ENCODE measurements at regions not wholly inside any gene's neighbourhood (a gene's known extent, or its start where the extent isn't known, plus 50 kb on each side); places are given as distances from the start of the nearest gene placed in this dataset.

- H3K4me2 ChIP-seq = no peak overlapping the region
- H3K36me3 ChIP-seq = no peaks in the 10 kb centered on the region
- no peak overlapping the region for H3K9ac ChIP-seq
- no peaks in the 10 kb centered on the region for H3K4me1 ChIP-seq
- H4K20me1 ChIP-seq = no peaks in the 10 kb centered on the region
- no peaks in the 10 kb centered on the region for H3K27me3 ChIP-seq
- H3K4me3 ChIP-seq = no peak overlapping the region
- no peak for TF ChIP-seq Cebpa-rat (IDR thresholded peaks at IDR 0.05)
- no peaks in the 10 kb centered on the region for H3K9me3 ChIP-seq (replicated peaks in 1 of 11)
- no peak overlapping the region for H3K27ac ChIP-seq
Observed at GRCh38 chr9:99377790-99378775, 156.0 kb downstream of the SEC61B start.

GRCh38 chr9:99383536-99383935 is 161.5 kb downstream of the SEC61B start:
- H3K27me3 ChIP-seq = no peaks in the 10 kb centered on the region
- H4K20me1 ChIP-seq = no peaks in the 10 kb centered on the region
- no peak overlapping the region for H3K4me3 ChIP-seq
- no peaks in the 10 kb centered on the region for H3K36me3 ChIP-seq
- no peak overlapping the region for H3K4me2 ChIP-seq
- no peaks in the 10 kb centered on the region for H3K9me3 ChIP-seq (replicated peaks in 1 of 11)
- no peak overlapping the region for H3K27ac ChIP-seq
- TF ChIP-seq Cebpa-rat (IDR thresholded peaks at IDR 0.05) = no peak
- H3K9ac ChIP-seq = no peak overlapping the region
- H3K4me1 ChIP-seq = 0 out of 20 replicates have a peak, but pooled peaks cover 0 to 3% (median 0%) of the 10 kb centered on the region in 10 experiments

- no peaks in the 10 kb centered on the region for H3K36me3 ChIP-seq
- no peak overlapping the region for H3K4me3 ChIP-seq
- no peak overlapping the region for H3K4me2 ChIP-seq
- 0 out of 20 replicates have a peak, but pooled peaks cover 0 to 3% (median 0%) of the 10 kb centered on the region in 10 experiments for H3K4me1 ChIP-seq
- no peak overlapping the region for H3K9ac ChIP-seq
- H3K9me3 ChIP-seq (replicated peaks in 1 of 11) = no peaks in the 10 kb centered on the region
- H4K20me1 ChIP-seq = no peaks in the 10 kb centered on the region
- no peaks in the 10 kb centered on the region for H3K27me3 ChIP-seq
- no peak for TF ChIP-seq Cebpa-rat (IDR thresholded peaks at IDR 0.05)
- H3K27ac ChIP-seq = no peak overlapping the region
Observed at GRCh38 chr9:99385215-99385614, 163.1 kb downstream of the SEC61B start.

- TF ChIP-seq Cebpa-rat (IDR thresholded peaks at IDR 0.05) = no peak
- no peaks in the 10 kb centered on the region for H3K27me3 ChIP-seq
- H4K20me1 ChIP-seq = no peaks in the 10 kb centered on the region
- peak overlapping the region in 1 of 11 experiments; percentile 13; a peak in 1 of 22 replicates for H3K4me2 ChIP-seq
- H3K4me3 ChIP-seq = no peak overlapping the region
- no peak overlapping the region for H3K27ac ChIP-seq
- H3K36me3 ChIP-seq = no peaks in the 10 kb centered on the region
- no peak overlapping the region for H3K9ac ChIP-seq
- H3K4me1 ChIP-seq = 0 out of 20 replicates have a peak, but pooled peaks cover 0 to 3% (median 0%) of the 10 kb centered on the region in 10 experiments
- no peaks in the 10 kb centered on the region for H3K9me3 ChIP-seq (replicated peaks in 1 of 11)
Observed at GRCh38 chr9:99385814-99386279, 163.8 kb downstream of the SEC61B start.

DNA sequence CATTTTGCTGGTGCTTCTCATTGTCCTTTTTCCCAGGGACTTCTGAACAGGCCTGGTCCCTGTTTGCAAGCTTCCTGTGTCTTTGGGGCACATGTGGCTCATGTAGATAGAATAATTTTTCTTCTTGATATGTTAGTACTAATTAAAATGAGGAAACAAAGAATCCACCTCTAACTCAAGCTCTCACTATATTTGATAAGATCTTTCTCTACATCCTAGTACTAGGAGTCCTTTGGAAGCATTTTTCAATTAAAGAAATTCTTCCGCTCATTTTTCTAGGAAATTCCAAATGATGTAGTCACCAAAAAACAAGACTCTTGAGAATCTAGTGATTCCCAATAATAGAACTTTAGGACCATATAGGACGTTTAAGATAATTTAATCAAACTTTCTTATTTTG is 165.3 kb downstream of the SEC61B start:
- Histone ChIP-seq H3K4me3 (no peak overlapping the region), H3K27me3 (no peaks in the 10 kb centered on the region), H3K4me2 (no peak overlapping the region), H3K27ac (no peak overlapping the region), H4K20me1 (no peaks in the 10 kb centered on the region), H3K9ac (no peak overlapping the region), H3K36me3 (no peaks in the 10 kb centered on the region), H3K9me3 (replicated peaks in 1 of 11) (no peaks in the 10 kb centered on the region), H3K4me1 (0 out of 20 replicates have a peak, but pooled peaks cover 0 to 3% (median 0%) of the 10 kb centered on the region in 10 experiments)
- no peak for TF ChIP-seq Cebpa-rat (IDR thresholded peaks at IDR 0.05)

- H3K4me2 ChIP-seq = no peak overlapping the region
- no peaks in the 10 kb centered on the region for H4K20me1 ChIP-seq
- H3K4me3 ChIP-seq = no peak overlapping the region
- TF ChIP-seq Cebpa-rat (IDR thresholded peaks at IDR 0.05) = no peak
- H3K9ac ChIP-seq = no peak overlapping the region
- no peak overlapping the region for H3K27ac ChIP-seq
- H3K4me1 ChIP-seq = 0 out of 20 replicates have a peak, but pooled peaks cover 0 to 3% (median 0%) of the 10 kb centered on the region in 10 experiments
- H3K36me3 ChIP-seq = no peaks in the 10 kb centered on the region
- no peaks in the 10 kb centered on the region for H3K27me3 ChIP-seq
- H3K9me3 ChIP-seq (replicated peaks in 1 of 11) = no peaks in the 10 kb centered on the region
Observed at GRCh38 chr9:99389087-99390033, 167.3 kb downstream of the SEC61B start.

GRCh38 chr9:99391937-99392594 is 170.0 kb downstream of the SEC61B start:
- H4K20me1 ChIP-seq = no peaks in the 10 kb centered on the region
- no peak overlapping the region for H3K4me3 ChIP-seq
- no peak for TF ChIP-seq Cebpa-rat (IDR thresholded peaks at IDR 0.05)
- H3K27me3 ChIP-seq = no peaks in the 10 kb centered on the region
- H3K27ac ChIP-seq = no peak overlapping the region
- H3K9ac ChIP-seq = no peak overlapping the region
- H3K4me2 ChIP-seq = no peak overlapping the region
- H3K9me3 ChIP-seq (replicated peaks in 1 of 11) = no peaks in the 10 kb centered on the region
- peaks cover 0 to 13% (median 11%) of the 10 kb centered on the region in 10 experiments; a peak in 13 of 20 replicates for H3K4me1 ChIP-seq
- no peaks in the 10 kb centered on the region for H3K36me3 ChIP-seq

- Histone ChIP-seq H4K20me1 (no peaks in the 10 kb centered on the region), H3K4me3 (no peak overlapping the region), H3K9me3 (replicated peaks in 1 of 11) (no peaks in the 10 kb centered on the region), H3K36me3 (no peaks in the 10 kb centered on the region), H3K4me1 (peaks cover 0 to 16% (median 13%) of the 10 kb centered on the region in 10 experiments; a peak in 13 of 20 replicates), H3K27me3 (no peaks in the 10 kb centered on the region), H3K27ac (no peak overlapping the region), H3K9ac (no peak overlapping the region), H3K4me2 (no peak overlapping the region)
- TF ChIP-seq Cebpa-rat (IDR thresholded peaks at IDR 0.05) = no peak
Observed at GRCh38 chr9:99392986-99393385, 170.9 kb downstream of the SEC61B start.
